Mammary epithelial cell (primary cell): ENCODE measurements at regions not wholly inside any gene's neighbourhood (a gene's known extent, or its start where the extent isn't known, plus 50 kb on each side); places are given as distances from the start of the nearest gene placed in this dataset.

Source experiments
- CTCF ChIP-seq, 2 donors: IDR thresholded peaks in 1 of 2; conservative IDR thresholded peaks in 1 of 2; 2 replicates each; pipeline ENCODE4 v1.5.1; 2011 to 2012; ENCODE audit warnings: inconsistent platforms in 2 of 2, low read length in 2 of 2, mild to moderate bottlenecking in 2 of 2, control low read depth in 1 of 2, low read depth in 1 of 2; ENCODE audit not compliant: insufficient read depth in 1 of 2; ENCODE audit errors: extremely low read depth in 1 of 2
- EZH2 ChIP-seq: IDR thresholded peaks from 2 replicates; pipeline ENCODE4 v1.6.1; 2012; ENCODE audit warnings: low read length, inconsistent platforms, borderline replicate concordance

DNA sequence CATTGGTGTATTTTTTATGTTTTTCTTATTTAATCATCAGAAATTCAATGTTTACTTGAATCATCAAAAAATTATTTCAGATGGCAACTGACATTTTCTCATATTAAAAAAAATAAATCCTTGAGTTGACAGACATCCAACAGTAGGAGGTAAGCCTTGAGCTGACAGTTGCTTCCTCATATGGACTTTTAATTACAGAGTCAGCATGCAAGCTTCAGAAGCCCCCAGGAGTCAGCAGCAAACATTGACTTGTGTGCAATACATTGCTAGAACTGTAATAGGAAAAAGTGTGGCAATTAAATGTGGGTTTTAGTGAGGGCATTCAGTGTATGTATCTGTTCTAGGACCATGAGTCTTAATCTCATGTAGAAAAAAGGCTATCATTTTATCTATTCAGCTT lies 62.4 kb upstream of the TAS2R16 start:
- TF ChIP-seq CTCF (conservative IDR thresholded peaks at IDR 0.05 in 1 of 2, IDR thresholded peaks at IDR 0.05 in 1 of 2; ENCODE audit: extremely low read depth in 1 of 2, insufficient read depth in 1 of 2, low read depth in 1 of 2, low read length in 2 of 2) (no peak), EZH2 (no peak)
